ENCODE measurements at regions not wholly inside any gene's neighbourhood (a gene's known extent, or its start where the extent isn't known, plus 50 kb on each side); places are given as distances from the start of the nearest gene placed in this dataset.

GRCh38 chr17:79520167-79521165 is 90.4 kb downstream of the RBFOX3 start:
- TF ChIP-seq PBX3 (IDR thresholded peaks at IDR 0.05) (no peak), MAX (IDR thresholded peaks at IDR 0.05) (no peak), CHD2 (IDR thresholded peaks at IDR 0.05; ENCODE audit: low read length, partially characterized antibody) (no peak), CTCF (IDR thresholded peaks at IDR 0.05) (no peak), POLR2A (IDR thresholded peaks at IDR 0.05; ENCODE audit: low read length) (no peak), ESRRA (IDR thresholded peaks at IDR 0.05; ENCODE audit: borderline replicate concordance, low read length) (no peak), MAFK (IDR thresholded peaks at IDR 0.05; ENCODE audit: partially characterized antibody) (no peak), HEYL (CRISPR knock-in tag; IDR thresholded peaks at IDR 0.05) (no peak)

Data from A549 (cell line).